HepG2 (cell line): ENCODE measurements at regions not wholly inside any gene's neighbourhood (a gene's known extent, or its start where the extent isn't known, plus 50 kb on each side); places are given as distances from the start of the nearest gene placed in this dataset.

Experiments used
- ATAC-seq: fragments of 200-7000 bp; cut with Tn5 transposase; 3 replicates; pipeline ENCODE4 v1.9.1; 2020; ENCODE audit warnings: mild to moderate bottlenecking, moderate library complexity
- BruUV-seq: library from RNA; stranded (reverse); fragments of 400-500 nt; replicated peaks from 2 replicates; lab custom pipeline; 2021; lab: Mats Ljungman, UMichigan
- CTCF ChIA-PET: fragments of 300-600 bp; formaldehyde crosslinking; extraction: SDS; loops from one replicate; lab custom pipeline; 2021; ENCODE audit warnings: low total read pairs, inconsistent platforms, low intra/inter-chr PET ratio; lab: Yijun Ruan, JAX
- POLR2A ChIA-PET: fragments of 350-600 bp; sonication (Branson Sonifier 250); formaldehyde crosslinking; loops from one replicate; lab custom pipeline; 2020; ENCODE audit warnings: antibody characterized with exemption, inconsistent platforms; lab: Yijun Ruan, JAX
- DNase-seq: peaks from one replicate; pipeline ENCODE4 v3.0.0-alpha.2; 2015; ENCODE audit warnings: low spot score
- FAIRE-seq: peaks from 3 replicates; lab custom pipeline; 2011; peaks lifted over from hg19 to GRCh38; lab: Jason Lieb, UNC
- H2AFZ ChIP-seq: one replicate; pipeline ENCODE4 v1.6.1; 2011; ENCODE audit warnings: low read length, inconsistent platforms
- H3K27ac ChIP-seq: fragments of 300-600 bp; 3 replicates; pipeline ENCODE4 v1.8.0; 2011; ENCODE audit warnings: mixed run types, mild to moderate bottlenecking, mixed read lengths, low read length, inconsistent platforms; ENCODE audit not compliant: insufficient read depth; ENCODE audit errors: extremely low read length
- H3K27me3 ChIP-seq, 2 experiments: fragments of 200-600 bp in 1 of 2; 2 replicates in 1 of 2; 3 replicates in 1 of 2; pipeline versions ENCODE4 v1.6.0 to v1.8.0; 2011; ENCODE audit warnings: low read length in 2 of 2, mild to moderate bottlenecking in 2 of 2, moderate library complexity in 2 of 2, inconsistent platforms in 1 of 2; ENCODE audit not compliant: insufficient read depth in 2 of 2, control insufficient read depth in 1 of 2
- H3K36me3 ChIP-seq, 2 experiments: fragments of 200-600 bp in 1 of 2; replicated peaks in 1 of 2; 2 replicates in 1 of 2; 3 replicates in 1 of 2; pipeline versions ENCODE4 v1.5.1 to v1.8.0; 2011; ENCODE audit warnings: low read length in 2 of 2, inconsistent platforms in 1 of 2; ENCODE audit not compliant: insufficient read depth in 2 of 2, control insufficient read depth in 1 of 2
- H3K4me1 ChIP-seq: 2 replicates; pipeline ENCODE4 v1.5.1; 2012; ENCODE audit warnings: low read length, inconsistent platforms; ENCODE audit not compliant: insufficient read depth
- H3K4me2 ChIP-seq: 2 replicates; pipeline ENCODE4 v1.6.0; 2011; ENCODE audit warnings: low read depth, low read length, inconsistent platforms
- H3K4me3 ChIP-seq, 3 experiments: fragments of 200-600 bp in 1 of 3; sonication (generic), shearing (Covaris generic) in 1 of 3; replicated peaks in 1 of 3; 2 replicates each; pipeline ENCODE4 v1.5.1; 2011 to 2016; ENCODE audit warnings: low read length in 3 of 3, inconsistent platforms in 2 of 3, low read depth in 2 of 3, mild to moderate bottlenecking in 2 of 3, control low read depth in 1 of 3, mixed read lengths in 1 of 3; ENCODE audit not compliant: insufficient read depth in 1 of 3
- H3K79me2 ChIP-seq: one replicate; pipeline ENCODE4 v1.6.1; 2011; ENCODE audit warnings: low read length, inconsistent platforms; ENCODE audit not compliant: insufficient read depth
- H3K9ac ChIP-seq: 2 replicates; pipeline ENCODE4 v1.6.0; 2011; ENCODE audit warnings: mild to moderate bottlenecking, low read depth, low read length, inconsistent platforms; ENCODE audit not compliant: insufficient read depth
- H3K9me3 ChIP-seq: 2 replicates; pipeline ENCODE4 v1.5.1; 2012; ENCODE audit warnings: mild to moderate bottlenecking, low read length
- H4K20me1 ChIP-seq: 2 replicates; pipeline ENCODE4 v1.6.0; 2011; ENCODE audit warnings: inconsistent platforms, mild to moderate bottlenecking, low read length, moderate library complexity; ENCODE audit not compliant: insufficient read depth
- FLYWCH1 ChIP-seq: sonication (generic); formaldehyde crosslinking; IDR thresholded peaks from 2 replicates; pipeline ENCODE4 v1.8.1; 2023; ENCODE audit warnings: mild to moderate bottlenecking, missing genetic modification reagents
- GZF1 ChIP-seq: sonication (generic); formaldehyde crosslinking; IDR thresholded peaks from 2 replicates; pipeline ENCODE4 v1.5.1; 2020; ENCODE audit warnings: mild to moderate bottlenecking, missing genetic modification reagents
- HINFP ChIP-seq: sonication (generic); formaldehyde crosslinking; IDR thresholded peaks from 2 replicates; pipeline ENCODE4 v1.4.0; 2020; ENCODE audit warnings: low read depth, mild to moderate bottlenecking, missing genetic modification reagents
- ZBTB39 ChIP-seq: sonication (generic); formaldehyde crosslinking; IDR thresholded peaks from 2 replicates; pipeline ENCODE4 v1.5.0; 2020; ENCODE audit warnings: missing genetic modification reagents
- ZNF839 ChIP-seq: sonication (generic); formaldehyde crosslinking; IDR thresholded peaks from 2 replicates; pipeline ENCODE4 v1.4.0; 2020; ENCODE audit warnings: missing genetic modification reagents, mild to moderate bottlenecking, borderline replicate concordance
- WGBS: methylation state at CpG from one replicate; pipeline ENCODE4 v1.1.6; 2017; ENCODE audit warnings: low lambda C conversion rate; 5-methylcytosine and 5-hydroxymethylcytosine counted together
- in situ Hi-C: cut with HindIII; loops from 2 replicates; pipeline ENCODE4 v1.10.0; 2017; ENCODE audit warnings: low pct_unique_long_range_greater_than_20kb; ENCODE audit not compliant: extremely low pct_ligation_motif_present
- intact Hi-C: fragments of 100-400 bp; cut with micrococcal nuclease; formaldehyde crosslinking; loops from one replicate; pipeline ENCODE4 v1.10.0; 2022; ENCODE audit not compliant: unreplicated experiment

- Histone ChIP-seq H2AFZ (no peak overlapping the region), H3K4me1 (no peaks in the 10 kb centered on the region), H3K9me3 (no peaks in the 10 kb centered on the region), H3K4me2 (no peak overlapping the region), H3K4me3 (no peak overlapping the region), H3K27ac (no peak overlapping the region), H3K27me3 (no peaks in the 10 kb centered on the region; a peak in 1 of 5 replicates), H3K9ac (no peak overlapping the region), H3K36me3 (no peaks in the 10 kb centered on the region), H3K79me2 (no peaks in the 10 kb centered on the region), H4K20me1 (no peaks in the 10 kb centered on the region)
- DNase-seq (no peak), FAIRE-seq (no peak), ATAC-seq (no peak)
- no TSS peak for BruUV-seq
- in situ Hi-C loops (no loop called here), intact Hi-C loops (no loop called here)
- TF ChIP-seq FLYWCH1 (CRISPR knock-in tag) = no peak
- TF ChIP-seq HINFP (CRISPR knock-in tag) = no peak
- no peak for TF ChIP-seq ZBTB39
- CTCF ChIA-PET = no interaction called here
- POLR2A ChIA-PET = no interaction called here
- 1% methylated on average over 4 of the region's 4 CpGs for WGBS
Observed at GRCh38 chr10:17533731-17534130, 79.3 kb upstream of the ST8SIA6 start.

GRCh38 chr10:17528306-17528862 is 74.0 kb upstream of the ST8SIA6 start:
- no peak overlapping the region for H3K4me3 ChIP-seq
- in situ Hi-C loops (no loop called here), intact Hi-C loops (no loop called here)
- BruUV-seq = no TSS peak
- H4K20me1 ChIP-seq = no peaks in the 10 kb centered on the region
- H3K79me2 ChIP-seq = no peaks in the 10 kb centered on the region
- ChIA-PET CTCF (no interaction called here), POLR2A (no interaction called here)
- no peak overlapping the region for H3K4me2 ChIP-seq
- no peak for ATAC-seq
- H3K27ac ChIP-seq = no peak overlapping the region
- no peaks in the 10 kb centered on the region for H3K36me3 ChIP-seq
- H3K4me1 ChIP-seq = peaks cover 9% of the 10 kb centered on the region
- no peak for FAIRE-seq
- no peak for DNase-seq
- WGBS = 2% methylated on average over 3 of the region's 3 CpGs
- no peaks in the 10 kb centered on the region for H3K9me3 ChIP-seq
- no peak overlapping the region for H3K9ac ChIP-seq
- H2AFZ ChIP-seq = no peak overlapping the region
- H3K27me3 ChIP-seq = no peaks in the 10 kb centered on the region
- TF ChIP-seq GZF1 (CRISPR knock-in tag) (peak; percentile 97), ZNF839 (CRISPR knock-in tag) (no peak)
